Stimulated activated CD8-positive, alpha-beta memory T cell treated with anti-CD3 and anti-CD28 coated beads, Interleukin-7, amount 100 ng/mL, for 24 hours (primary cell): ENCODE measurements at regions not wholly inside any gene's neighbourhood (a gene's known extent, or its start where the extent isn't known, plus 50 kb on each side); places are given as distances from the start of the nearest gene placed in this dataset.

Source experiments
- DNase-seq: peaks from one replicate; pipeline ENCODE4 v3.0.0-alpha.2; 2020; ENCODE audit warnings: low read depth

GRCh38 chr5:39880985-39881384 is 456.2 kb upstream of the DAB2 start:
- no peak for DNase-seq

DNA sequence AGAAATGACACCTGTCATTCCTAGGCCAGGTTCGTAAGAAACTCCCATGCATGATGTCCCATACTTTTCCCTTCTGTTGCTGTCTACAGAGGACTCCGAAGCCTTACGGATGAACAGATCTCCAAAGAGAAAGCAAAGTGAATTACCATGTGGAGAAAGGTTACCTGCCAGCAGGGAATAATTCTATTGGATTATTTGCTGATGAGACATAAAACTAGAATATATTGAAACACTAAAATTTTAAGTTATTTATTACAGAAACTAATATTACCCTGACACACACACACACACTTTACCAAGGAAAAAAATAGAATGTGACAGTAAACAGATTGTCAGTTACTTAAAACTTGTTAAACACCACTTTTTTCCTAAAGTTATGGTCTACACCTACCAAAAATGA is 452.7 kb upstream of the DAB2 start:
- no peak for DNase-seq

DNA sequence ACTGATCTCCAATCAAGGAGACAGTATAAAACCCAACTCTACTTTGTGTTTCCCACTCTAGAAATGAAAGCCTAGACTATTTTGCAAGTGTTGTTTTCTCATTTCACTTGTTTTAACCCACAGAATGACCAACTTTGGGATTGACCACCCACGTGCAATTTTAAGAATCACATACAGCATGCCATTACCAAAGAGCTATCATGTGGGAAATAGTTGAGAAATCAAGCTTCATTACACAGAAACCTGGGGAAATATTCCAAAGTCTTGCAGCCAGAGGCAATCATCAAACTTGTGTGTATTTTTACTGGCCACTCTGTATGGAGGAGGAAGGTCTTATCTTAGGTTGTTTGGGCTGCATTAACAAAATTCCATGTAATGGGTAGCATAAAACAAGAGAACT is 451.4 kb upstream of the DAB2 start:
- no peak for DNase-seq

DNA sequence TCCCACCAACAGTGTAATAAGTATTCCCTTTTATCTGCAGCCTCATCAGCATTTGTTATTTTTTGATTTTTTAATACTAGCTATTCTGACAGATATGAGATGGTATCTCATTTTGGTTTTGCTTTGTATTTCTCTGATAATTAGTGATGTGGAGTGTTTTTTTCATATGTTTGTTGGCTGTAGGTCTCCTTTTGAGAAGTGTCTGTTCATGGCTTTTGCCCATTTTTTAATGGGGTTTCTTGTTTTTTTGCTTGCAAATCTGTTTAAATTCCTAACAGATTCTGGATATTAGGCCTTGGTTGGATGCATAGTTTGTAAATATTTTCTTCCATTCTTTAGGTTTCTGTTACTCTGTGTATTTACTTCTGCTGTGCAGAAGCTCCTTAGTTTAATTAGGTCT is 445.4 kb upstream of the DAB2 start:
- no peak for DNase-seq

- DNase-seq: no peak
These were observed 444.6 kb upstream of the DAB2 start for GRCh38 chr5:39869396-39869795.

GRCh38 chr5:39867923-39868322 is 443.1 kb upstream of the DAB2 start:
- no peak for DNase-seq

DNA sequence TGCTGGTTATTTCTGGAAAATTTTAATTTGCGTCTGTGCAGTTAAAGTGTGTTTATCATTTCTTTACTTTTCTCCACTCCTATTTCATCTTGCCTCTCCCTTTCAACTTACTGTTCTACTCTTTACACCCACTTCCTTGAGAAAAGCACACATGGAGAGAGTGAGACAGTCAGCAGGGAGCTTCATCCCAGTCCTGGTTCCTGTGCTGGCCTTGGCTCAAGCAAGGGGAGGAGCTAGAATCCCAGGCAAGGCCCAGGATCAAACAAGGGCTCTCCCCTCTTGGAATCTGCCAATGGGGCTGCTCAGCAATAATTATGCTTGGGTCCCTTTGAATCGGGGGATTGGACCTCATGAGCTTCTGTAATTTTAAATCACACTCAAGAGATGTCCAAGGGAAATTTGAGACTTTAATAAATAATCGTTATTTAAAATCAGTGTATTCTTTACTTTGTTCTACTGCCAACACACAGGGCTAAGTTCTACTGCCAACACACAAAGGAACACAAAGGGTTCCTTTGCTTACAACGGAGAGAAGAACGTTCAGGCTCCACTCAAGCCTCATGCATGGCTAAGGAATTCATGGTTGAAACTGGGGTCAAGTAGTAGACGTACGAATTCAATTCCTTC is 439.3 kb upstream of the DAB2 start:
- no peak for DNase-seq

DNA sequence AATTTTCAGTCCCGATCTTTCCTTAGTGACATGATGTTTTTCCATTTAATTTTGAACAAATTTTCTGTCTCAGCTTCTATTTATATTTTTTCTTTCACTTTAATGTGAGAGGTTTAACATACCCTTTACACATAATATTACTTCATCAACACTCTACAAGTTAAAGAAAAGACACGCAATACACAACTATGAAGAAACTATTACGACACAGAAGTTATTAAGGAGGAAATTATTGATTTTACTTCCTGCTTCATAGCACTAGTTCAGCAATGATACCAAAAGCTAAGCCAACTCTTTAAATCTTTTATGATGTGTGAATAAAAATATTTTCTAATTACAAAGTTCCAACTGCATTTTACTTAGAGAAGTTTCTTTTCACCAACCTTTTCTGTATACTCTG is 432.3 kb upstream of the DAB2 start:
- DNase-seq: no peak

DNA sequence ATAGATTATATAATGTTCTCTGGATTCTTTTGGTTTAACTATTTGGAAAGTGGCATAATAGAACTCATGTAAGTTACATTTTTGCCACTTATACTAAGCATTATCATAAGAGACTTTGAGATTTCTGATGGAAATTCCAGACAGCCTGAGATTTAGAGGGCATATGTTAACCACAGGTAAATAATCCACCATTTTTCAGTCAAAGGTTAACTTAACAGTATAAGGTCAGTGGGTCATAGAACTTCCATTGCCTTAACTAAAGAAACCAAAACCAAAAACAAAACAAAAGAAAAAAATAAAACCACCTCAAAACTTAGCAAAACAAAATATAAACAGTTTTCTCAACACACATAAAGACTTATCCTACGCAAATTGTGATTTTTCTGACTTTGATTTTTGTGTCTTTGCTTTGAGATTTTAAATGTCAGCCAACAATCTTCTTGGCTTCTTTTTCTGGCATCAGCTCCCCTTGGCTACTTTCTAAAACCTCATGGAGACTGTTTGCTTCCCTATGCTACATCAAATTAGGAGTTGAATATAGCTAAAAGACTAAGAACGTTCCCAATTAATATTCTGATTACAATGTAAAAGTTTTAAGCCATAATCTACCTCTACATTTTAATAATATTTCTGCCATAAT is 430.1 kb upstream of the DAB2 start:
- DNase-seq: no peak

GRCh38 chr5:39850291-39850690 is 425.5 kb upstream of the DAB2 start:
- no peak for DNase-seq

- DNase-seq: no peak
These were observed 421.4 kb upstream of the DAB2 start for GRCh38 chr5:39846144-39846543.

DNA sequence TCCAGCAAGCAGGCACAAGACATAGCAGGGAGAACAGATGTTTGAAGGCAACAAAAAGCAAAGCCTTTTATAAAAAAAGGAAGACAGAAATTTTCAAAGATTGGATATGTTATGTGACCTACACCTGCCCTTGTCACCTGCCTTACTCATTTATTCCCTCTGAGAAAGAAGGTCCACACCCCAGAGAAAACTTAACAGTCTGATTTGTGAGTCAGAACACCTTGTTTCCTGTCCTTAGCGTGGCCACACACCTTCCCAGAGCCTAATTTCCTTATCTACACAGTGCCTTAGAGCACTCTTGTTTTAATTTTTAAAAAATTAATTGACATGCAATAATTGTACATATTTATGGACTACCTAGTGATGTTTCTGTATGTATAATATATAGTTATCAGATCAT is 419.0 kb upstream of the DAB2 start:
- no peak for DNase-seq

DNA sequence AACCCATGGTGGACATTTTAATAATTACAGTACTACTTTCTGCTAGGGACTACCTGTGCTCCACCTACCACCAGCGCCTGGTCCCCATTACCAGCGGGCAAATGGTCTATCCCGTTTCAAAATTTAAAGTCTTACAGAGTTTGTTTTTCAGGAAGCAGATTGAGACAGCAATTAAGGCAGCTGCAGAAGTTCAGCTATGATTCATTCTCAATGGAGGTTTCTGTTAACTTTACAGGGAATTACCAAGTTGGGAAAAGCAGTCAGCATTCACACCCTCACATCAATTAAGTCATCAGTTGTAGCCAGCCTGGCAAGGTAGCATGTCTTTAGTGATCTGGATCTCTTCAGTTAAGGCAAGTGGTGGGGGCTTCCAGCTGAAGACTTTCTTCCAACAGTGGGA is 410.6 kb upstream of the DAB2 start:
- no peak for DNase-seq

DNA sequence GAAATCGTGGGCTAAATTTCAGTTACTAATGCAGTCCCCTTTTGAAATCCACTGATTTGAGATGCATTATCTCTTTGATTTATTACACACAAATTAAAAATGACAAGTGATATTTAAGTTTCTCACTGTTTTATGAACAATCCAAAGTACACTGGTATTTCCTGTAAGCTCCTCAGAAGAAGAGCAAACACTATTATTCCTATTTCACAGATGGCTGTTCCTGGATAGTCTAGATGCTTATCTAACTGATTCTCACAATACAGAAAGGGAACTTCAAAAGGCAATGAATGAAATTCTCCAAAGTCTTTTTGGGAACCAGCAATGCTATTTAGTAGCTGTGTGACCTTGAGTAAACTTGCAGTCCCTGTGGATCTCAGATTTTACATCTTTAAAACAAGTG is 404.7 kb upstream of the DAB2 start:
- DNase-seq: no peak

- no peak for DNase-seq
These were observed 401.3 kb upstream of the DAB2 start for GRCh38 chr5:39826051-39826450.

DNA sequence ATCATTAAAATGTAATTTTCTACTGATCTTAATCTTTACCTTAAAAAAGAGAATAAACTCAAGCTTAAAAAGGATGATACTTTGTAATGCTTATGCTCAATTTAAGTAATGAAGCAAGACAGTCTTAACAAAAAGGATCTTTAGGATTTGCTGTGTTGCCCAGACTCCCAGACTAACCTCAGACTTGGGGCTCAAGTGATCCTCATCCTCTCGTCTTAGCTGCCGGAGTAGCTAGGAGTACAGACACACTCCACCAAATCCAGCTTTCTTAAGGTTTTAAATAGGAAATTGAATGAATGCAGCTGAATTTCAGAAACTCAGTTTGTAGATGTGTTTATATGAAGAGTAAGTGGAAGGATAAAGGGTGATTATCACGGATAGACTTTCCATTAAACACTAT is 400.5 kb upstream of the DAB2 start:
- no peak for DNase-seq

DNA sequence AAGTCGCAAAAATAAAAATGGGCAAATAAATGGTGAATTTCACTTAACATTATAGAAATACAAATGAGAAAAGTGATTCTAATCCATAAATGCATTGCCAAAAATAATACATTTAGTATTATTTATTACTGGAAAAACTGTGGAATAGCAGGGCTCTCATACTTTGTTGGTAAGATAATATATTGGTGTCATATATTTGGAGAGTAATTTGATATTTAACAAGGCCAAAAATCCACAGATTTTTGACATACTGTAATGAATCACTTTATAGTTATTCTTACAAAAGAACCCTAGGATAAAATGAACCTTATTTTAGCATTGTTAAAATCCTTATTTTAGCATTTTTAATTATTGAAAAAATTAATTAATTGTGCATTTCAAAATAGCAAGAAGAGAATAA is 397.2 kb upstream of the DAB2 start:
- DNase-seq: no peak

- DNase-seq: no peak
These were observed 392.1 kb upstream of the DAB2 start for GRCh38 chr5:39816866-39817265.

GRCh38 chr5:39816156-39816845 is 391.5 kb upstream of the DAB2 start:
- no peak for DNase-seq

DNA sequence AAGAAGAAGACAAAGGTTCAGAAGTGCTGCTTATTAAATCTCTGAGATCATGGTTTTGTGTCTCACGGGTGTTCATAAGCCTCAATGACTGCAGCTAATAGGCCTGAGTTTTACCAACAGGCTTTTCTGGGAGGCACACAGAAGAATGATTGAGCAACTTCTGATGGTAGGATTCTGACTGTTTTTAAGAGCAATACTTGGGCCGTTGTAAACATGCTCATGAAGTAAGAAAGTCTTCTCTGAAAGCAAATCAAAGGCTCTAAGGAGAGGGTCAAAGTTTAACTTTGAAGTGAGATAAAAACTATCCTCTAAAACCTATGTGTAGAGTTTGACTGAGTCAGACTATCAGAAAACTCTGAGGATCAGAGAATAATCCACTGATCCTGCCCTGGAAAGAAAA is 390.9 kb upstream of the DAB2 start:
- DNase-seq: no peak

DNA sequence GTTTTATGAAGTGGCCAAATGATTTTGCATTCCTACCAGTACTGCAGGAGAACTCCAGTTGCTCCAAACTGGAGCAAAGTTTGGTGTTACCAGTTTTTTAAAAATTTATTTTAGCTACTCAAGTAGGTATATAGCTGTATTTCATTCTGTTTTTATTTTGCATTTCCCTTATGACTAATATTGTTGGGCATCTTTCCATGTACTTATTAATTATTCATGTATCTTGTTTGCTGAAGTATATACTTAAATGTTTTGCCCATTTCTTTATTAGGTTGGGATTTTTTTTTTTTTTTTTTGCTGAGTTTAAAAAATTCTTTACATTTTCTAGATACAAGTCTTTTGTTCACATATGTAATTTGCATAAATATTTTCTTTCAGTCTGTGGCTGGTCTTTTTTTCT is 386.6 kb upstream of the DAB2 start:
- no peak for DNase-seq

DNA sequence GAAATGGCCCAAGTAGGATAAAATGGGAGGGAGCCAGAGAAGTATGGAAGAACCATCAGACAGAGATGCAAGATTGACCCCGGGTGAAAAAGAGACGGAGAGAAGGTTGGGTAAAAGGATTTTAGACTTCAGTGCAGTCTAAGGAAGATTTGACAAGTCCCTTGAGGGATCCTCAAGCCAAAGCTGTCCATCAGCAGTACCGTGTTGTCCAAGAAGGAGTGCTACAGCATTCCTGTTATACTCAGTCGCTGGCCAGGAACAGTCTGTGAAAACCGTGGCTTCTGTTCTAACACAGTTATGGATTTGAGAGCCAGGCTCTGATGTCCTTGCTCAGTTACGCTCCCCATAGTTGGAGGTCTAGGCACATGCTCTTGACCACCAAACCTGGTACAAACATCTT is 383.9 kb upstream of the DAB2 start:
- no peak for DNase-seq

DNA sequence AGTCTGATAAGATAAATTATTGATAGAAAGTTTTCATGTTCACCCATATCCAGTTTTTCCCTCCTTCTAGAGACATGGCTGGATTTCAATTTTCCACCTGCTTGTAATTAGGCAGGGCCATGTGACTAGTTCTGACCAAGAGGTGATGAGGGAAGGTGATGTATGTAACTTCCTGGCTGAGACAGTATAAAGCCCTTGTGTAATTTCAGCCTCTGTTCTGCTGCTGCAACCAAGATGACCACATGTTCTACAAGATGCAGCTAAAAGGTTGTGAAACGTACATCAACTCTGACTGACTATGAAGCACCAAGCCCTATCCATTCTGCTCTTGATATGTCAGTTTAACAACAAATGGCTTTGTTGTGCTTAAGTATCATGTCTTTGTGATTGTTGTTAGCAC is 376.5 kb upstream of the DAB2 start:
- no peak for DNase-seq
